GM23338 (cell line): ENCODE measurements at regions not wholly inside any gene's neighbourhood (a gene's known extent, or its start where the extent isn't known, plus 50 kb on each side); places are given as distances from the start of the nearest gene placed in this dataset.

Experiments
- CTCF ChIP-seq, 2 experiments: fragments of 200-600 bp in 1 of 2; sonication (generic) in 1 of 2; conservative IDR thresholded peaks; 2 replicates each; pipeline versions ENCODE4 v1.5.1 to v1.6.1; 2016 to 2017; ENCODE audit warnings: antibody characterized with exemption in 2 of 2, low read depth in 2 of 2, mild to moderate bottlenecking in 2 of 2, moderate library complexity in 1 of 2
- EZH2 ChIP-seq: fragments of 200-600 bp; sonication (generic); IDR thresholded peaks from one replicate; pipeline ENCODE4 v1.8.0; 2017; ENCODE audit warnings: antibody characterized with exemption, mild to moderate bottlenecking, low read depth; ENCODE audit not compliant: unreplicated experiment
- EZH2phosphoT487 ChIP-seq: fragments of 200-600 bp; sonication (generic); IDR thresholded peaks from one replicate; pipeline ENCODE4 v1.8.1; 2018; ENCODE audit warnings: antibody characterized with exemption; ENCODE audit not compliant: unreplicated experiment
- JUNB ChIP-seq: IDR thresholded peaks from one replicate; pipeline ENCODE4 v1.6.1; 2016; ENCODE audit warnings: antibody characterized with exemption; ENCODE audit not compliant: unreplicated experiment
- NANOG ChIP-seq: IDR thresholded peaks from 2 replicates; pipeline ENCODE4 v1.6.1; 2016; ENCODE audit warnings: antibody characterized with exemption, borderline replicate concordance
- POLR2AphosphoS5 ChIP-seq: IDR thresholded peaks from 2 replicates; pipeline ENCODE4 v1.6.1; 2016; ENCODE audit warnings: antibody characterized with exemption, low read depth
- REST ChIP-seq: IDR thresholded peaks from one replicate; pipeline ENCODE4 v1.6.1; 2018; ENCODE audit warnings: antibody characterized with exemption; ENCODE audit not compliant: unreplicated experiment
- ZNF114 ChIP-seq: fragments of 250-450 bp; sonication (Bioruptor Pico); IDR thresholded peaks from 2 replicates; pipeline ENCODE4 v1.5.0; 2020; ENCODE audit warnings: mild to moderate bottlenecking, moderate library complexity

GRCh38 chr10:78166261-78166660 is 132.6 kb downstream of the RPS24 start:
- no peak for TF ChIP-seq POLR2AphosphoS5
- no peak for TF ChIP-seq CTCF (conservative IDR thresholded peaks at IDR 0.05; ENCODE audit: low read depth in 2 of 2)
- TF ChIP-seq EZH2 = no peak
- no peak for TF ChIP-seq JUNB
- no peak for TF ChIP-seq REST
- TF ChIP-seq EZH2phosphoT487 = no peak
- TF ChIP-seq ZNF114 = no peak
- no peak for TF ChIP-seq NANOG
